ENCODE measurements at regions not wholly inside any gene's neighbourhood (a gene's known extent, or its start where the extent isn't known, plus 50 kb on each side); places are given as distances from the start of the nearest gene placed in this dataset.

DNA sequence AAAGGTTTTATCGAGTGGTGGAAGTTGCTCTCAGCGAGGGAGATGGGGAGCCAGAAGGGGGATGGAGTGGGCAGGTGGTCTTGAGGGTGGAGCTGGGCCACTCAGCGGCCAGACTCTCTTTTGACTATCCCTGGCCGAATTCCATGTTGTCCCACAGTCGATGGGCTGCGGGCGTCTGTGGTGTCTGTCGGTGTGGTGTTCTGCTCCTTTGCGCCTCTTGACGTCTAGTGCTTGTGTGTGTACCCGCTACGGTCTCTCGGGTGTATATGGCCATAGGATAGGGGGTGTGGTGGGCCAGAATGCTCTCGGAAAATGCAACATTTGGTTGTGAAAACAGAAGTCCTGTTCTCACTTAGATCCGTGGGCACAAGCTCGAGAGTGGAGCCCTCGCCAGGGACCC, 297.0 kb downstream of the CGGBP1 start:
- no peaks in the 10 kb centered on the region for H3K4me1 ChIP-seq (ENCODE audit: control insufficient read depth, extremely low read depth, insufficient read depth, low read length)
- no peak overlapping the region for H2AFZ ChIP-seq (ENCODE audit: low read length)
- no peak for DNase-seq (ENCODE audit: low read depth in 2 of 2)
- no peak overlapping the region for H3K4me2 ChIP-seq (ENCODE audit: extremely low read depth, insufficient read depth, low read length)
- no peaks in the 10 kb centered on the region for H3K27me3 ChIP-seq (ENCODE audit: control insufficient read depth, insufficient read depth, low read length)
- H3K79me2 ChIP-seq (ENCODE audit: control insufficient read depth, insufficient read depth, low read length), result no peaks in the 10 kb centered on the region
- TF ChIP-seq CTCF (conservative IDR thresholded peaks at IDR 0.05 in 1 of 2, IDR thresholded peaks at IDR 0.05 in 1 of 2; ENCODE audit: low read depth in 1 of 2, low read length in 2 of 2), result no peak
- no peak for TF ChIP-seq EZH2 (IDR thresholded peaks at IDR 0.05; ENCODE audit: low read length, missing control alignments)
- H4K20me1 ChIP-seq (ENCODE audit: control insufficient read depth, extremely low read depth, insufficient read depth, low read length), result no peaks in the 10 kb centered on the region
- H3K9me3 ChIP-seq (ENCODE audit: control insufficient read depth, insufficient read depth, low read depth, low read length), result no peaks in the 10 kb centered on the region
- no peak overlapping the region for H3K27ac ChIP-seq (ENCODE audit: insufficient read depth, low read length)
- H3K9ac ChIP-seq (ENCODE audit: insufficient read depth, low read length), result no peak overlapping the region
- no peak overlapping the region for H3K4me3 ChIP-seq (replicated peaks in 1 of 4; ENCODE audit: control extremely low read depth in 1 of 4, insufficient read depth in 1 of 4, low read depth in 3 of 4, low read length in 4 of 4)
- no peaks in the 10 kb centered on the region for H3K36me3 ChIP-seq (ENCODE audit: control insufficient read depth, insufficient read depth, low read length)

DNA sequence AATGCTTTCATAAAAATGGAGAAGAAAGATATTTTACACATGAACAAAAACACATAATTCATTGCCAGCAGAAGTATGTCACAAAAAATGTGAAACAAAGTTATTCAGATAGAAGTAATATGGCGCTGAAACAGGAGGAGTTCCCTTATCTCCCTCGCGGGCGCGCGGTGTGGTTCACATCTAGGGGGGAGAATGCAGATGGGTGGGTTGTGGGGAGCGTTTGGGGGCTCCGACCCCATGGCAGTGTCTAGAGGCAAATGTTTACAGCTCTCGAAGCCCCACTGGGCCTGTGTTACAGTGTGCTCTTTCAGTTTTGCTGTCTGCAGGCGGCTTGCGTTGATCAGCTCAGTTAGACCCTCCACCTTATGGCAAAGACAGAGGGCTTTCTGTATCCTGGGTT, 297.5 kb downstream of the CGGBP1 start:
- H3K4me1 ChIP-seq (ENCODE audit: control insufficient read depth, extremely low read depth, insufficient read depth, low read length), result no peaks in the 10 kb centered on the region
- no peaks in the 10 kb centered on the region for H4K20me1 ChIP-seq (ENCODE audit: control insufficient read depth, extremely low read depth, insufficient read depth, low read length)
- H3K27ac ChIP-seq (ENCODE audit: insufficient read depth, low read length), result no peak overlapping the region
- H3K4me2 ChIP-seq (ENCODE audit: extremely low read depth, insufficient read depth, low read length), result no peak overlapping the region
- H3K27me3 ChIP-seq (ENCODE audit: control insufficient read depth, insufficient read depth, low read length), result no peaks in the 10 kb centered on the region
- no peak for TF ChIP-seq CTCF (conservative IDR thresholded peaks at IDR 0.05 in 1 of 2, IDR thresholded peaks at IDR 0.05 in 1 of 2; ENCODE audit: low read depth in 1 of 2, low read length in 2 of 2)
- no peak for TF ChIP-seq EZH2 (IDR thresholded peaks at IDR 0.05; ENCODE audit: low read length, missing control alignments)
- no peaks in the 10 kb centered on the region for H3K9me3 ChIP-seq (ENCODE audit: control insufficient read depth, insufficient read depth, low read depth, low read length)
- H3K36me3 ChIP-seq (ENCODE audit: control insufficient read depth, insufficient read depth, low read length), result no peaks in the 10 kb centered on the region
- H3K9ac ChIP-seq (ENCODE audit: insufficient read depth, low read length), result no peak overlapping the region
- no peak overlapping the region for H2AFZ ChIP-seq (ENCODE audit: low read length)
- no peak overlapping the region for H3K4me3 ChIP-seq (replicated peaks in 1 of 4; ENCODE audit: control extremely low read depth in 1 of 4, insufficient read depth in 1 of 4, low read depth in 3 of 4, low read length in 4 of 4)
- no peak for DNase-seq (ENCODE audit: low read depth in 2 of 2)
- H3K79me2 ChIP-seq (ENCODE audit: control insufficient read depth, insufficient read depth, low read length), result no peaks in the 10 kb centered on the region

GRCh38 chr3:87756616-87757015, 302.2 kb downstream of the CGGBP1 start:
- Histone ChIP-seq H3K4me3 (replicated peaks in 1 of 4; ENCODE audit: control extremely low read depth in 1 of 4, insufficient read depth in 1 of 4, low read depth in 3 of 4, low read length in 4 of 4) (no peak overlapping the region), H3K4me2 (ENCODE audit: extremely low read depth, insufficient read depth, low read length) (no peak overlapping the region), H3K9me3 (ENCODE audit: control insufficient read depth, insufficient read depth, low read depth, low read length) (no peaks in the 10 kb centered on the region), H3K36me3 (ENCODE audit: control insufficient read depth, insufficient read depth, low read length) (no peaks in the 10 kb centered on the region), H2AFZ (ENCODE audit: low read length) (no peak overlapping the region), H3K27ac (ENCODE audit: insufficient read depth, low read length) (no peak overlapping the region), H3K79me2 (ENCODE audit: control insufficient read depth, insufficient read depth, low read length) (no peaks in the 10 kb centered on the region), H3K27me3 (ENCODE audit: control insufficient read depth, insufficient read depth, low read length) (no peaks in the 10 kb centered on the region), H4K20me1 (ENCODE audit: control insufficient read depth, extremely low read depth, insufficient read depth, low read length) (no peaks in the 10 kb centered on the region), H3K4me1 (ENCODE audit: control insufficient read depth, extremely low read depth, insufficient read depth, low read length) (no peaks in the 10 kb centered on the region), H3K9ac (ENCODE audit: insufficient read depth, low read length) (no peak overlapping the region)
- no peak for TF ChIP-seq EZH2 (IDR thresholded peaks at IDR 0.05; ENCODE audit: low read length, missing control alignments)
- TF ChIP-seq CTCF (conservative IDR thresholded peaks at IDR 0.05 in 1 of 2, IDR thresholded peaks at IDR 0.05 in 1 of 2; ENCODE audit: low read depth in 1 of 2, low read length in 2 of 2), result no peak
- DNase-seq (ENCODE audit: low read depth in 2 of 2), result no peak

Measured in fibroblast of lung (primary cell).